Ishikawa (cell line): ENCODE measurements at regions not wholly inside any gene's neighbourhood (a gene's known extent, or its start where the extent isn't known, plus 50 kb on each side); places are given as distances from the start of the nearest gene placed in this dataset.

Experiments used
- EP300 ChIP-seq: IDR thresholded peaks from 2 replicates; pipeline ENCODE4 v1.6.1; 2012; ENCODE audit warnings: borderline replicate concordance
- TAF1 ChIP-seq: IDR thresholded peaks from 2 replicates; pipeline ENCODE4 v1.6.1; 2012; ENCODE audit warnings: low read depth, mild to moderate bottlenecking
- TEAD4 ChIP-seq: IDR thresholded peaks from 2 replicates; pipeline ENCODE4 v1.6.1; 2012

DNA sequence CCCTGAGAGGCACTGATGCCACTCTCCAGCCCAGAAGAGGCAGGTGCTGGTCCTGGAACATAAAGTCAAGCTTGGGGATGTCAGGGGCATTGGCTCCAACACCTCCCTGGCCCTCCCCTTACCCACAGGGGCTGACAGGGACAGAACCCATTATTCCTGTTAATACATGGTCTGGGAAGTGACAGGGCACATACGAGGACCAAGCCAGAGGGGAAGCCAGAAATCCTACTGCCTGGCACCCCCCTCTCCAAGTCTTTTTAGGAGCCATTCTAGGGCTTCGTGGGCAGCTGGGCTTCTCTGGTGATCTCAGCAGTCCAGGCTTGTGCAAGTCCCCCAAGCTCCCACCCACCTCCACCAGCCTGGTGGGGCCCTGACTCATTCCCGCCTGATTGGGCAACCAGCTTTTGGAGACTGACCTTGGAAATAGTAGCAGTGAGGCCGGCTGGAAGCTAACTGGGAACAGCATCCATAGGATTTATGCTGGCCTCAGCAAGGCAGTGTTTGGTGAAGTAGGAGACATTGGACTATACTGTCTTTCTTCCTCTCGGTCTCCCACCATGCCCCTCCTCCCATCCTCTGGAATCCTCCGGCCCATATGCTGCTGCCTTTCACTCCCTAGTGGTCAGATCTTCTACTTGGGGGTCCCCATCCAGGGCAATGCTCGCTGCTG lies 86.4 kb upstream of the HK2 start:
- TF ChIP-seq TEAD4: no peak
- TF ChIP-seq EP300: no peak
- no peak for TF ChIP-seq TAF1
